Stimulated activated CD4-positive, alpha-beta T cell treated with anti-CD3 and anti-CD28 coated beads, TNF-alpha, amount 100 ng/mL, for 48 hours (primary cell): ENCODE measurements at regions not wholly inside any gene's neighbourhood (a gene's known extent, or its start where the extent isn't known, plus 50 kb on each side); places are given as distances from the start of the nearest gene placed in this dataset.
"Not testable (repeated sequence)": the region's sequence is repeated elsewhere in the genome, so short reads cannot be mapped to it uniquely, and the experiment has no call there.

Experiments
- DNase-seq, 3 donors: peaks; one replicate each; pipeline ENCODE4 v3.0.0-alpha.2; 2020; ENCODE audit warnings: low read depth in 3 of 3

DNA sequence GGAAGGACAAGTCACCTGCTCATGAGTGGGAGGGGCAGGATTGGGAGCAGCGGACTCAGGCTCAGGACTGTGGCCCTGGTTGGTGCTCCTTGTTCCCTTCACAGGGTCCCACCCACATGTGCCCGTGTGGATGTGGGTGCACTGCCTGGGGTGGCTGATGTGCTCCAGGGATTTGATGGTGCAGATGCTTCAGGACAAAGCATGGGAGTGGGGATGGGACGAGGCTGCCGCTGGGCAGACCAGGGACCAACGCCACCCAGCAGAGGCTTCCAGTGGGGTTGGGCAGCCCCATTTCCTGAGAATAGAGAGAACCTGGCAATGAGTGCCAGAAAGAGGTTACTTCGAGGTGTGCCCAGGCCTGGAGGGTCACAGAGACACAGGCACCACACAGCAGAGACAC is 65.5 kb upstream of the IGLL5 start:
- DNase-seq, result no peak

- DNase-seq, result not testable (repeated sequence)
Measured at GRCh38 chr22:22822553-22822952, 65.1 kb upstream of the IGLL5 start.

- DNase-seq, result no peak
Measured at GRCh38 chr22:22823131-22823810, 64.3 kb upstream of the IGLL5 start.

DNA sequence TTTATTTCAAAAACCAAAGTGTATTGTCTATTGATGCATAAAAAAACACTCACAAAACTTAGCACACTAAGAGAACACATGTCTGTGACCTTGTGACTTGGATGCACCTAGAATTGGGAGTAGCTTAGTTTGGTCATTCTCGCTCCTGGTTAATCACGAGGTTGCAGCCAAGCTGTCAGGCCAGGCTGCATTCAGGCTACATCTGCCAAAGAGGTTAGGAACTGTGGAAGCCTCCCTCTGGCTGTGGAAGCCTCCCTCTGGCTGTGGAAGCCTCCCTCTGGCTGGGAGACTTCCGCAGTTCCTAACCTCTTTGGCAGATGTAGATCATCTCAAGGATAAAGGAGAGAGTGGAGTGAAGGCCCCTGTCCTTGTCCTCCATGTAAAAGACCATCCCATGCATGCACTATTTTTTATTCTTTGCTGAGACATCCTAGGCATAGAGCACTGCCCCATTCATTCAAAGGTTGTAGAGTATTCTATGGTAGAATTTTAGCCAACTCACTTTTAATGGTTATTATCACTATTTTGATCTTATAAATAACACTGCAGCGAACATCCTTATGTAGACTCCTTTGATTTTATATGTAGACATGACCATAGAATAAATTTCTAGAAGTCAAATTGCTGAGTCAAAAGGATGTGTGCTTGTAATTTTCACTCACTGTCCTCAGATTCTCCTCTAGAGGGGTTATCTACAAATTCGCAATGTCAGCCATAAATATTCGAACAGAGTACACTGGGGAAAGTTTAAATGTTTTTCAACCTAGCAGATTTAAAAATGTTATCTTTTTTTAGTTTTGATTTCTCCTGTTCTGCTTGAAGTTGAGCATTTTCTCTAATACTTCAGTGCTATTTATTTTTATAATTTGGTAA is 63.0 kb upstream of the IGLL5 start:
- DNase-seq, result no peak

GRCh38 chr22:22825213-22825593 is 62.4 kb upstream of the IGLL5 start:
- DNase-seq, result no peak

GRCh38 chr22:22827187-22827939 is 60.3 kb upstream of the IGLL5 start:
- DNase-seq, result no peak

GRCh38 chr22:22830193-22830592 is 57.4 kb upstream of the IGLL5 start:
- DNase-seq, result no peak

DNA sequence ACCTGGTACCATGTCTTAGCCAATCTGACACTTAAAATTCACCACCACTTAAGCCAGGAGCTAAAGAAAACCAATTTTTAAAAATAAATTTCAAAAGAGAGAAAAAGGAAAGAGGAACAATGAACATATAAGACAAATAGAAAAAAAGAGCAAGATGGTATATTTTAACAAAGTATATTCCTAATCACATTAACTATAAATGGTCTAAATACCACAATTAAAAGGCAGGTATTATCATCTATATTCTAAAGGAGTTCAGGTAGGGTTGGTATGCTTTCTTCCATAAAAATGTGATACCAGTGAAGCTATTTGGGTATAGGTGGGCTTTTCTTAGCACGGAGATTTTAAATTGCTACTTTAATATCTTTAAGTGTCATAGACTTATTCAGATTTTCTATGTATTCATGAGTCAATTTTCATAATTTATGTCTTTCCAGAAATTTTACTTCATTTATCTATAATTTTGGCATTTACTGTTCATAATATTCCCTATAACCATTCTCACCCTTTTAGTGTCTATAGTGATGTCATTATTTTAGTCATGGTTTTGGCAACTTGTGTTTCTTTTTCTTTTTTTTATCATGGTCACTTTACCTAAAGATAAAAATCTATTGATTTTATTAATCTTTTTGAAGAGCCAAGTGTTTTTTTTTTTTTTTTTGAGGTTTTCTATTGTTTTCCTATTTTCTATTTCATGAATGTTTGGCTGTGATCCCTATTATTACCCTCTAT is 56.5 kb upstream of the IGLL5 start:
- DNase-seq, result no peak

DNA sequence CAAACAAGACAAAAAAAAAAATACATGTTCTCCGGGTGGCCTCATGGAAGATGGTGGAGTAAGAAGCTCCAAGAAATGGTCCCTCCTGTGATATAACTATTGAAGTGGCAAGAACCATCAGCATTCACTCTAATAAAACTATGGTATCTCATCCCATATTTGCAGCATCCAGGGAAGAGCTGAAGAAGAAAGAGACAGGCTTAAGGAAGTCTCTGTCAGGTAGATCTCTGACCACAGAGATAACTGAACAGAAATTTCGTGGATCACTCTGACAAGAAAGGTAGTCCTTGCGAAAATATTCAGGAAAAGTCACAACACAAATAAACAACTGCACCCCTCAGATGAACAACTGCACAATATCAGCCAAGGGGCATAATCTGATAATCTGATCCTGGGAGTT is 54.6 kb upstream of the IGLL5 start:
- DNase-seq, result no peak

GRCh38 chr22:22833488-22833887 is 54.1 kb upstream of the IGLL5 start:
- DNase-seq, result no peak

DNA sequence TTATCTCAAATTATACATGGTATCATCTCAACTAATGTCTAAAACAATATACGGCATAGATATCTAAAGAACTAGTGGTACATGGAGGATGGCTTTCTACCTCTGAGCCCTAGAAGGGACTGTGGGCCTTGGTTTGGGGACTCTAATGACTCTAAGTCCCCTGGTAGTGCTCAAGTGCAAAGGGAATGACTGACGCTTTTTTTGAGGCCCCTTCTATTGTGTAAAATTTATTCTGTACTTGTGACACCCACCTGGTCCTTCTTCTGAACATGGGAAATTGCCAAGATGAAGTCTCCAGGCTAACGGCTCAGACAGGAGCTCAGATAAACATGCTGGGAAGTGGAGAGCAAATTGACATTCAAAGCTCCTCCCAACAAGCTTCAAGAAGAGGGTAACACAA is 53.4 kb upstream of the IGLL5 start:
- DNase-seq, result no peak

GRCh38 chr22:22834783-22835182 is 52.8 kb upstream of the IGLL5 start:
- DNase-seq, result no peak

DNA sequence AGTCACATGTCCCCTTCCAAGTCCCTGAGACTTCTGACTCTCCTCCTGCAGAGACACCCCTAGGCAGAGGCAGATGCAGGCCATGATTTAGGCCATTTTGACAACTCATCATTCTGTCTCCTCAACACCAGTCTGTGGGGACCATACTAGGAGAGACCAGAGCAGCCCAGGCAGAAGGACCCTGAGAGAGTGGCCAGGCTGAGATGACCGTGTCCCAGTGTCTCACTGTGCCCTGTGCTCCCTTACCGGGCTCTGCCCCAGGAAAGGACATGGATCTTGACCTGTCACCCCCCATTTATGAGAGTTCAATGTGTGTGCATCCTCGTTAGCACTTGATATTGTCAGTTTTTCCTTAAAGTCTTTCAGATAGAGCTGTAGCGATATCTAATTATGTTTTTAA is 52.4 kb upstream of the IGLL5 start:
- no peak for DNase-seq

DNA sequence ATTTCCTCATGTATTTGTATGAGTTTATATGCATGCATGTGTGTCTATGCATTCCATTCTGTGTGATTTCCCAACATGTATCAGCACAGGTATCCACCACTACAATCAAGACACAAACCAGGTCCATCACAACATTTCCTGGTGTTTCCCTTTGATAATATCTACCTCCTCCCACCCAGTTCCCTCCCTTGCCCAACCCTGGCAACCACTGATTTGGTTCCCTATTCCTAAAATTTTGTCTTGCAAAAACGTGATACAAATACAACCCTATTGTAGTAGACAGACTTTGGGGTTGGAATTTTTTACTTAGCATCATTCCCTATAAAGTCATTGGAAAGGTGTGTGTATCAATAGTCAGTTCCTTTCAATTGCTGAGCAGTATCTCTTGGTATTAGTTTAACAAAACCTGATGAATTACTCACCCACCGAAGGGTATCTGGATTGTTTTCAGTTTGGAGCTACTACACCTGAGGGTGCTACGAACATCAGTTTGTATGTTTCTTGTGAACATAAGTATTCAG is 51.8 kb upstream of the IGLL5 start:
- DNase-seq, result no peak

DNA sequence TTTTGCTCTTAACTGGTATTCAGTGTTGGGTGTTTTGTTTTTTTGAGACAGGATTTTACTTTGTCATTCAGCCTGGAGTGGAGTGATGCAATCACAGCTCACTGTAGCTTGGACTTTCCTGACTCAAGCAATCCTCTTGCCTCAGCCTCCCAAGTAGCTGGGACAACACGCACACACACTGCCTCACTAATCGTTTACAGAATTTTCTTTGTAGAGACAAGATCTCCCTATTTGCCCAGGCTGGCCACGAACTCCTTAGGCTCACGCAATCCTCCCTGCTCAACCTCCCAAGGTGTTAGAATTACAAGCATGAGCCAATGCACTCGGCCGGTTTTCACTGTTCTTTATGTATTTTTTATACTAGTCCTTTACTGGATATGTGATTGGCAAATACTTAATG is 51.0 kb upstream of the IGLL5 start:
- no peak for DNase-seq
